ENCODE measurements at regions not wholly inside any gene's neighbourhood (a gene's known extent, or its start where the extent isn't known, plus 50 kb on each side); places are given as distances from the start of the nearest gene placed in this dataset.

DNA sequence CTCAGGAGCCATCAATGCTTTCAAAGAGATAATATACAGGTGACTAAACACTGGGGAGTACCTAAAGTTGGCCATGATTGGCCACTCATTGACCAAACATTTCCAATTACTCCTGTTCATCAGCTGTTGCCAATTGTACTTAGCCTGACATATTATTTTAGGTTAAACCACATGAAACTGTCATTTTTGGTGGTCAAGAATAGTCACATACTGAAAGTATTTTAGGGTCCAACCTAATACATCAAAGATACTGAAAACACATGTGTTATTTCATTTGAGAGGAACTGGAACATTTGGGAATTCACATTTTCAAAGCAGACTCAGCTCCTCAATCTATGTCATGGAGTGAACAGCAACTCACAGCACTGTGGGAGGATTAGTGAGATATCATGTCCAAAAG, 63.9 kb upstream of the KCNA5 start:
- no peak for TF ChIP-seq TAF1 (IDR thresholded peaks at IDR 0.05; ENCODE audit: low read depth)
- TF ChIP-seq, protein P1, sequence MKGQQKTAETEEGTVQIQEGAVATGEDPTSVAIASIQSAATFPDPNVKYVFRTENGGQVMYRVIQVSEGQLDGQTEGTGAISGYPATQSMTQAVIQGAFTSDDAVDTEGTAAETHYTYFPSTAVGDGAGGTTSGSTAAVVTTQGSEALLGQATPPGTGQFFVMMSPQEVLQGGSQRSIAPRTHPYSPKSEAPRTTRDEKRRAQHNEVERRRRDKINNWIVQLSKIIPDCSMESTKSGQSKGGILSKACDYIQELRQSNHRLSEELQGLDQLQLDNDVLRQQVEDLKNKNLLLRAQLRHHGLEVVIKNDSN (IDR thresholded peaks at IDR 0.05) = no peak
- TF ChIP-seq YY1 (IDR thresholded peaks at IDR 0.05; ENCODE audit: low read depth) = no peak
- TF ChIP-seq, protein P2, sequence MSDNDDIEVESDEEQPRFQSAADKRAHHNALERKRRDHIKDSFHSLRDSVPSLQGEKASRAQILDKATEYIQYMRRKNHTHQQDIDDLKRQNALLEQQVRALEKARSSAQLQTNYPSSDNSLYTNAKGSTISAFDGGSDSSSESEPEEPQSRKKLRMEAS (IDR thresholded peaks at IDR 0.05) = no peak
- no peak for TF ChIP-seq CREB1 (IDR thresholded peaks at IDR 0.05; ENCODE audit: low read depth)
- TF ChIP-seq, protein P3, sequence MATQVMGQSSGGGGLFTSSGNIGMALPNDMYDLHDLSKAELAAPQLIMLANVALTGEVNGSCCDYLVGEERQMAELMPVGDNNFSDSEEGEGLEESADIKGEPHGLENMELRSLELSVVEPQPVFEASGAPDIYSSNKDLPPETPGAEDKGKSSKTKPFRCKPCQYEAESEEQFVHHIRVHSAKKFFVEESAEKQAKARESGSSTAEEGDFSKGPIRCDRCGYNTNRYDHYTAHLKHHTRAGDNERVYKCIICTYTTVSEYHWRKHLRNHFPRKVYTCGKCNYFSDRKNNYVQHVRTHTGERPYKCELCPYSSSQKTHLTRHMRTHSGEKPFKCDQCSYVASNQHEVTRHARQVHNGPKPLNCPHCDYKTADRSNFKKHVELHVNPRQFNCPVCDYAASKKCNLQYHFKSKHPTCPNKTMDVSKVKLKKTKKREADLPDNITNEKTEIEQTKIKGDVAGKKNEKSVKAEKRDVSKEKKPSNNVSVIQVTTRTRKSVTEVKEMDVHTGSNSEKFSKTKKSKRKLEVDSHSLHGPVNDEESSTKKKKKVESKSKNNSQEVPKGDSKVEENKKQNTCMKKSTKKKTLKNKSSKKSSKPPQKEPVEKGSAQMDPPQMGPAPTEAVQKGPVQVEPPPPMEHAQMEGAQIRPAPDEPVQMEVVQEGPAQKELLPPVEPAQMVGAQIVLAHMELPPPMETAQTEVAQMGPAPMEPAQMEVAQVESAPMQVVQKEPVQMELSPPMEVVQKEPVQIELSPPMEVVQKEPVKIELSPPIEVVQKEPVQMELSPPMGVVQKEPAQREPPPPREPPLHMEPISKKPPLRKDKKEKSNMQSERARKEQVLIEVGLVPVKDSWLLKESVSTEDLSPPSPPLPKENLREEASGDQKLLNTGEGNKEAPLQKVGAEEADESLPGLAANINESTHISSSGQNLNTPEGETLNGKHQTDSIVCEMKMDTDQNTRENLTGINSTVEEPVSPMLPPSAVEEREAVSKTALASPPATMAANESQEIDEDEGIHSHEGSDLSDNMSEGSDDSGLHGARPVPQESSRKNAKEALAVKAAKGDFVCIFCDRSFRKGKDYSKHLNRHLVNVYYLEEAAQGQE (IDR thresholded peaks at IDR 0.05; ENCODE audit: low read depth) = no peak
- TF ChIP-seq EGR1 (IDR thresholded peaks at IDR 0.05) = no peak
- no peak for TF ChIP-seq RAD21 (IDR thresholded peaks at IDR 0.05; ENCODE audit: low read depth)
- no peak for TF ChIP-seq EP300 (IDR thresholded peaks at IDR 0.05; ENCODE audit: borderline replicate concordance)
- no peak for TF ChIP-seq ZBTB7A (IDR thresholded peaks at IDR 0.05; ENCODE audit: low read depth)
- no peak for TF ChIP-seq CEBPB (IDR thresholded peaks at IDR 0.05)
